Endothelial cell of umbilical vein (primary cell): ENCODE measurements at regions not wholly inside any gene's neighbourhood (a gene's known extent, or its start where the extent isn't known, plus 50 kb on each side); places are given as distances from the start of the nearest gene placed in this dataset.

Source experiments
- BruUV-seq: library from RNA; stranded (reverse); fragments of 400-500 nt; replicated peaks from 2 replicates; lab custom pipeline; 2021; lab: Mats Ljungman, UMichigan
- CTCF ChIA-PET: fragments of 300-600, 350-600 bp; sonication (Branson Sonifier 250); formaldehyde crosslinking; loops from one replicate; lab custom pipeline; 2021; ENCODE audit warnings: antibody characterized with exemption, inconsistent platforms; lab: Charles Lee
- POLR2A ChIA-PET: fragments of 300-600, 350-600 bp; sonication (Branson Sonifier 250); formaldehyde crosslinking; loops from one replicate; lab custom pipeline; 2021; ENCODE audit warnings: antibody characterized with exemption, inconsistent platforms; lab: Charles Lee
- DNase-seq: peaks from one replicate; pipeline ENCODE4 v3.0.0-alpha.2; 2011; ENCODE audit warnings: low read depth, low spot score
- FAIRE-seq: peaks from 2 replicates; lab custom pipeline; 2011; peaks lifted over from hg19 to GRCh38; lab: Jason Lieb, UNC
- H2AFZ ChIP-seq: 2 replicates; pipeline ENCODE4 v1.6.0; 2012; ENCODE audit warnings: low read depth, low read length, control low read depth, inconsistent platforms
- H3K27ac ChIP-seq: 2 replicates; pipeline ENCODE4 v1.5.1; 2011; ENCODE audit warnings: low read depth, mild to moderate bottlenecking, control low read depth, low read length, moderate library complexity; ENCODE audit not compliant: insufficient read depth
- H3K27me3 ChIP-seq, 2 experiments: 2 replicates each; pipeline versions ENCODE4 v1.6.0 to v1.6.1; 2011; ENCODE audit warnings: low read length in 2 of 2, mixed read lengths in 1 of 2; ENCODE audit not compliant: control insufficient read depth in 2 of 2, insufficient read depth in 2 of 2
- H3K36me3 ChIP-seq, 2 experiments: 2 replicates in 1 of 2; 3 replicates in 1 of 2; pipeline ENCODE4 v1.5.1; 2011; ENCODE audit warnings: low read length in 2 of 2, mild to moderate bottlenecking in 1 of 2, moderate library complexity in 1 of 2; ENCODE audit not compliant: control insufficient read depth in 2 of 2, insufficient read depth in 2 of 2; ENCODE audit errors: extremely low read depth in 1 of 2
- H3K4me1 ChIP-seq: 3 replicates; pipeline ENCODE4 v1.5.1; 2011; ENCODE audit warnings: mild to moderate bottlenecking, low read length; ENCODE audit not compliant: control insufficient read depth, insufficient read depth; ENCODE audit errors: extremely low read depth
- H3K4me2 ChIP-seq: 2 replicates; pipeline ENCODE4 v1.6.1; 2011; ENCODE audit warnings: low read length, control low read depth, mixed read lengths; ENCODE audit not compliant: insufficient read depth
- H3K4me3 ChIP-seq, 3 experiments: fragments of 200-600 bp in 1 of 3; sonication (generic), shearing (Covaris generic) in 1 of 3; replicated peaks in 1 of 3; 2 replicates each; pipeline ENCODE4 v1.5.1; 2011 to 2016; ENCODE audit warnings: control low read depth in 3 of 3, low read length in 3 of 3, mild to moderate bottlenecking in 2 of 3, inconsistent platforms in 1 of 3, low read depth in 1 of 3, moderate library complexity in 1 of 3; ENCODE audit not compliant: insufficient read depth in 1 of 3
- H3K79me2 ChIP-seq: 2 replicates; pipeline ENCODE4 v1.6.0; 2012; ENCODE audit warnings: low read length, inconsistent platforms; ENCODE audit not compliant: control insufficient read depth, insufficient read depth
- H3K9ac ChIP-seq: replicated peaks from 2 replicates; pipeline ENCODE3; 2011; ENCODE audit warnings: low read length, control low read depth; ENCODE audit not compliant: insufficient read depth; ENCODE audit errors: extremely low read depth
- H3K9me1 ChIP-seq: replicated peaks from 3 replicates; pipeline ENCODE4 v1.6.0; 2011; ENCODE audit warnings: mild to moderate bottlenecking, low read length; ENCODE audit not compliant: control insufficient read depth, insufficient read depth; ENCODE audit errors: extremely low read depth
- H3K9me3 ChIP-seq: replicated peaks from 2 replicates; pipeline ENCODE4 v1.5.1; 2012; ENCODE audit warnings: low read length, inconsistent platforms; ENCODE audit not compliant: control insufficient read depth, insufficient read depth
- H4K20me1 ChIP-seq: replicated peaks from 2 replicates; pipeline ENCODE3; 2011; ENCODE audit warnings: mild to moderate bottlenecking, low read length; ENCODE audit not compliant: control insufficient read depth, insufficient read depth; ENCODE audit errors: extremely low read depth
- GATA2 ChIP-seq: IDR thresholded peaks from 2 replicates; pipeline ENCODE4 v1.7.0; 2011; ENCODE audit warnings: low read depth, mild to moderate bottlenecking, moderate library complexity, mixed read lengths, low read length; ENCODE audit not compliant: insufficient read length, insufficient read depth
- JUN ChIP-seq: IDR thresholded peaks from 2 replicates; pipeline ENCODE4 v1.6.1; 2011; ENCODE audit warnings: borderline replicate concordance, low read depth; ENCODE audit not compliant: insufficient read length, insufficient read depth
- MYC ChIP-seq: IDR thresholded peaks from one replicate; pipeline ENCODE4 v1.6.1; 2011; ENCODE audit warnings: mild to moderate bottlenecking, low read depth, low read length
- POLR2AphosphoS5 ChIP-seq: IDR thresholded peaks from 2 replicates; pipeline ENCODE4 v1.6.1; 2012; ENCODE audit warnings: low read depth, mild to moderate bottlenecking, control low read depth, low read length, moderate library complexity; ENCODE audit not compliant: insufficient read depth
- dilution Hi-C: fragments of 300-500 bp; cut with MboI; formaldehyde crosslinking; loops from one replicate; pipeline ENCODE4 v1.15.0; 2019; ENCODE audit warnings: low sequenced_read_pairs; ENCODE audit not compliant: extremely low pct_ligation_motif_present
- intact Hi-C: fragments of 100-400 bp; cut with micrococcal nuclease; formaldehyde crosslinking; loops from one replicate; pipeline ENCODE4 v1.10.0; 2022
- TF ChIP-seq, protein P1 (sequence below), 2 donors: IDR thresholded peaks; 1 replicate in 1 of 2; 2 replicates in 1 of 2; pipeline ENCODE4 v1.5.1; 2011; ENCODE audit warnings: low read length in 2 of 2, mild to moderate bottlenecking in 2 of 2, moderate library complexity in 2 of 2, control low read depth in 1 of 2, inconsistent platforms in 1 of 2, low read depth in 1 of 2; ENCODE audit not compliant: insufficient read depth in 1 of 2; ENCODE audit errors: extremely low read depth in 1 of 2

GRCh38 chr1:219806642-219807041, 121.7 kb downstream of the SLC30A10 start:
- no peaks in the 10 kb centered on the region for H3K9me1 ChIP-seq
- no peak for DNase-seq
- H3K9me3 ChIP-seq: no peaks in the 10 kb centered on the region
- no peaks in the 10 kb centered on the region for H3K27me3 ChIP-seq
- no peak overlapping the region for H3K27ac ChIP-seq
- H2AFZ ChIP-seq: no peak overlapping the region
- ChIA-PET POLR2A (no interaction called here), CTCF (no interaction called here)
- no peak overlapping the region for H3K4me3 ChIP-seq
- TF ChIP-seq MYC (no peak), POLR2AphosphoS5 (no peak), GATA2 (no peak)
- TF ChIP-seq, protein P1, sequence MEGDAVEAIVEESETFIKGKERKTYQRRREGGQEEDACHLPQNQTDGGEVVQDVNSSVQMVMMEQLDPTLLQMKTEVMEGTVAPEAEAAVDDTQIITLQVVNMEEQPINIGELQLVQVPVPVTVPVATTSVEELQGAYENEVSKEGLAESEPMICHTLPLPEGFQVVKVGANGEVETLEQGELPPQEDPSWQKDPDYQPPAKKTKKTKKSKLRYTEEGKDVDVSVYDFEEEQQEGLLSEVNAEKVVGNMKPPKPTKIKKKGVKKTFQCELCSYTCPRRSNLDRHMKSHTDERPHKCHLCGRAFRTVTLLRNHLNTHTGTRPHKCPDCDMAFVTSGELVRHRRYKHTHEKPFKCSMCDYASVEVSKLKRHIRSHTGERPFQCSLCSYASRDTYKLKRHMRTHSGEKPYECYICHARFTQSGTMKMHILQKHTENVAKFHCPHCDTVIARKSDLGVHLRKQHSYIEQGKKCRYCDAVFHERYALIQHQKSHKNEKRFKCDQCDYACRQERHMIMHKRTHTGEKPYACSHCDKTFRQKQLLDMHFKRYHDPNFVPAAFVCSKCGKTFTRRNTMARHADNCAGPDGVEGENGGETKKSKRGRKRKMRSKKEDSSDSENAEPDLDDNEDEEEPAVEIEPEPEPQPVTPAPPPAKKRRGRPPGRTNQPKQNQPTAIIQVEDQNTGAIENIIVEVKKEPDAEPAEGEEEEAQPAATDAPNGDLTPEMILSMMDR (IDR thresholded peaks at IDR 0.05; ENCODE audit: extremely low read depth in 1 of 2, insufficient read depth in 1 of 2, low read depth in 1 of 2, low read length in 2 of 2): no peak
- no peaks in the 10 kb centered on the region for H3K36me3 ChIP-seq
- no peaks in the 10 kb centered on the region for H3K4me1 ChIP-seq
- H4K20me1 ChIP-seq: no peaks in the 10 kb centered on the region
- no TSS peak for BruUV-seq
- no peak overlapping the region for H3K9ac ChIP-seq
- H3K79me2 ChIP-seq: no peaks in the 10 kb centered on the region
- dilution Hi-C loops (no loop called here), intact Hi-C loops (no loop called here)
- FAIRE-seq: no peak
- H3K4me2 ChIP-seq: no peak overlapping the region

DNA sequence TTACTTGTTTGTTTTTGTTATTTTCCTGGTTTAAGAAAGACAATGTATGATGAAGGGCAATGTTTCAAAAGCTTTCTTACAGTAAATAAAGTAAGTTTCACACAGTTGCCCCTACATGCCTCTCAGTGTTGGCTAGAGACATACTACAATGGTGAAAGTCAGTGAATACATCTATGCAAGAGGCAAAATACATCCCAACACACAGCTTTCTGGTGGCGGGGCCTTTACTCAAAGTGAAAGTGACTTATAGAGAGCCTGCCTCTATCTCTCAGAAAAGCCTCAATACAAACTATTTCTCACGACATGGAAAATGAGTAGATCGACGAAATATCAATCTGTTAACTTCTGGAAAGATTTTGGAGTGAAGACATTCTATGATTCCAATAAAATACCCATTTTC, 122.3 kb downstream of the SLC30A10 start:
- Histone ChIP-seq H3K4me2 (no peak overlapping the region), H4K20me1 (no peaks in the 10 kb centered on the region), H3K4me3 (no peak overlapping the region), H3K36me3 (no peaks in the 10 kb centered on the region), H3K9me3 (no peaks in the 10 kb centered on the region), H3K4me1 (no peaks in the 10 kb centered on the region), H3K27me3 (no peaks in the 10 kb centered on the region), H3K9ac (no peak overlapping the region), H3K9me1 (no peaks in the 10 kb centered on the region), H3K79me2 (no peaks in the 10 kb centered on the region), H2AFZ (no peak overlapping the region), H3K27ac (no peak overlapping the region)
- dilution Hi-C loops: no loop called here
- FAIRE-seq (no peak), DNase-seq (no peak)
- no peak for TF ChIP-seq JUN
- TF ChIP-seq, protein P1 (IDR thresholded peaks at IDR 0.05; ENCODE audit: extremely low read depth in 1 of 2, insufficient read depth in 1 of 2, low read depth in 1 of 2, low read length in 2 of 2): no peak
- no TSS peak for BruUV-seq
- intact Hi-C loops: no loop called here
- ChIA-PET CTCF (no interaction called here), POLR2A (no interaction called here)
